GM12891 (cell line): ENCODE measurements at regions not wholly inside any gene's neighbourhood (a gene's known extent, or its start where the extent isn't known, plus 50 kb on each side); places are given as distances from the start of the nearest gene placed in this dataset.
"Not testable (repeated sequence)": the region's sequence is repeated elsewhere in the genome, so short reads cannot be mapped to it uniquely, and the experiment has no call there.

Source experiments
- DNase-seq: peaks from one replicate; pipeline ENCODE4 v3.0.0; 2011; ENCODE audit warnings: low spot score; ENCODE audit not compliant: insufficient read length
- FAIRE-seq: peaks from 2 replicates; lab custom pipeline; 2011; peaks lifted over from hg19 to GRCh38; lab: Jason Lieb, UNC
- PAX5 ChIP-seq: IDR thresholded peaks from 2 replicates; pipeline ENCODE4 v1.6.1; 2011; ENCODE audit warnings: low read length, moderate library complexity, mild to moderate bottlenecking; ENCODE audit not compliant: insufficient read depth, severe bottlenecking
- POLR2A ChIP-seq: IDR thresholded peaks from 2 replicates; pipeline ENCODE4 v1.6.1; 2011; ENCODE audit warnings: low read depth, low read length, control low read depth
- POLR2AphosphoS5 ChIP-seq: IDR thresholded peaks from 2 replicates; pipeline ENCODE4 v1.6.1; 2011; ENCODE audit warnings: low read depth, low read length, control low read depth
- POU2F2 ChIP-seq: IDR thresholded peaks from 2 replicates; pipeline ENCODE4 v1.6.1; 2011; ENCODE audit warnings: low read depth, mild to moderate bottlenecking, control low read depth, low read length, moderate library complexity
- SPI1 ChIP-seq: IDR thresholded peaks from 2 replicates; pipeline ENCODE4 v1.6.1; 2011; ENCODE audit warnings: low read depth, low read length, control low read depth
- TAF1 ChIP-seq: IDR thresholded peaks from 2 replicates; pipeline ENCODE4 v1.6.1; 2011; ENCODE audit warnings: low read depth, low read length, control low read depth

GRCh38 chr4:187633245-187633644, 362.3 kb upstream of the ZFP42 start:
- FAIRE-seq (no peak), DNase-seq (no peak)
- TF ChIP-seq PAX5, result no peak
- no peak for TF ChIP-seq POLR2A
- no peak for TF ChIP-seq SPI1
- TF ChIP-seq TAF1, result no peak
- TF ChIP-seq POLR2AphosphoS5, result no peak
- TF ChIP-seq POU2F2, result no peak

GRCh38 chr4:187656959-187657358, 338.6 kb upstream of the ZFP42 start:
- DNase-seq, result no peak
- no peak for TF ChIP-seq PAX5
- TF ChIP-seq POLR2A, result no peak
- no peak for TF ChIP-seq POU2F2
- no peak for TF ChIP-seq POLR2AphosphoS5
- no peak for TF ChIP-seq TAF1
- no peak for TF ChIP-seq SPI1
- no peak for FAIRE-seq

GRCh38 chr4:187663076-187663475, 332.5 kb upstream of the ZFP42 start:
- no peak for TF ChIP-seq PAX5
- no peak for TF ChIP-seq POLR2A
- TF ChIP-seq POLR2AphosphoS5, result no peak
- no peak for TF ChIP-seq POU2F2
- TF ChIP-seq TAF1, result no peak
- TF ChIP-seq SPI1, result no peak
- FAIRE-seq (no peak), DNase-seq (no peak)

- FAIRE-seq (no peak), DNase-seq (no peak)
- no peak for TF ChIP-seq TAF1
- TF ChIP-seq PAX5, result no peak
- TF ChIP-seq POLR2A, result no peak
- no peak for TF ChIP-seq POU2F2
- no peak for TF ChIP-seq POLR2AphosphoS5
- no peak for TF ChIP-seq SPI1
These were observed 331.6 kb upstream of the ZFP42 start for GRCh38 chr4:187664011-187664410.

- no peak for TF ChIP-seq POLR2A
- no peak for TF ChIP-seq POLR2AphosphoS5
- no peak for TF ChIP-seq PAX5
- TF ChIP-seq TAF1, result no peak
- no peak for TF ChIP-seq SPI1
- no peak for TF ChIP-seq POU2F2
- FAIRE-seq (no peak), DNase-seq (no peak)
These were observed 330.5 kb upstream of the ZFP42 start for GRCh38 chr4:187665086-187665485.

GRCh38 chr4:187666034-187666433, 329.5 kb upstream of the ZFP42 start:
- no peak for DNase-seq
- TF ChIP-seq PAX5 (no peak), TAF1 (no peak), POU2F2 (no peak), POLR2A (no peak), POLR2AphosphoS5 (no peak), SPI1 (no peak)
- no peak for FAIRE-seq

- FAIRE-seq, result no peak
- no peak for DNase-seq
- TF ChIP-seq TAF1, result no peak
- no peak for TF ChIP-seq POLR2A
- no peak for TF ChIP-seq POU2F2
- TF ChIP-seq SPI1, result no peak
- TF ChIP-seq POLR2AphosphoS5, result no peak
- TF ChIP-seq PAX5, result no peak
These were observed 328.7 kb upstream of the ZFP42 start for GRCh38 chr4:187666697-187667494.

GRCh38 chr4:187668526-187669082, 327.0 kb upstream of the ZFP42 start:
- TF ChIP-seq POU2F2, result no peak
- TF ChIP-seq POLR2AphosphoS5, result no peak
- no peak for TF ChIP-seq SPI1
- TF ChIP-seq POLR2A, result no peak
- no peak for TF ChIP-seq PAX5
- no peak for TF ChIP-seq TAF1
- no peak for DNase-seq
- FAIRE-seq, result no peak

GRCh38 chr4:187671521-187671920, 324.1 kb upstream of the ZFP42 start:
- not testable (repeated sequence) for FAIRE-seq, DNase-seq

GRCh38 chr4:187671958-187672357, 323.6 kb upstream of the ZFP42 start:
- DNase-seq, FAIRE-seq: not testable (repeated sequence)

GRCh38 chr4:187672526-187672925, 323.0 kb upstream of the ZFP42 start:
- FAIRE-seq, DNase-seq: not testable (repeated sequence)
